ENCODE measurements at regions not wholly inside any gene's neighbourhood (a gene's known extent, or its start where the extent isn't known, plus 50 kb on each side); places are given as distances from the start of the nearest gene placed in this dataset.

GRCh38 chr2:122080316-122080715 lies 324.9 kb downstream of the TSN start:
- TF ChIP-seq CTCF (IDR thresholded peaks at IDR 0.05; ENCODE audit: insufficient read depth, low read depth, low read length) (no peak), EZH2 (IDR thresholded peaks at IDR 0.05; ENCODE audit: insufficient read depth, low read length) (no peak)
